ENCODE measurements at regions not wholly inside any gene's neighbourhood (a gene's known extent, or its start where the extent isn't known, plus 50 kb on each side); places are given as distances from the start of the nearest gene placed in this dataset.
"Not testable (repeated sequence)": the region's sequence is repeated elsewhere in the genome, so short reads cannot be mapped to it uniquely, and the experiment has no call there.

DNA sequence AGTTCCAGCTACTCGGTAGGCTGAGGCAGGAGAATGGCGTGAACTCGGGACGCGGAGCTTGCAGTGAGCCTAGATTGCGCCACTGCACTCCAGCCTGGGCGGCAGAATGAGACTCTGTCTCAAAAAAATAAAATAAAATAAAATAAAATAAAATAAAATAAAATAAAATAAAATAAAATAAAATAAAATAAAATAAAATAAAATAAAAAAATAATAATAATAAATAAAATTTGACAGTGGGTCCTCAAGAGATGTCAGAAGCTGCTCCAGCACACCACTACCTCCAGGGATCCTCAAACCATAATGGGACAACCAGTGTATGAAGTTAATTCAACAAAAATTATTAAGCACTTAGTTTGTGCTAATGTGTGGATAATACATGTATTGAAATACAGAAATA, 97.4 kb downstream of the SLC17A6 start:
- H3K4me1 Mint-ChIP-seq = peaks cover 15% of the 10 kb centered on the region
- not testable (repeated sequence) for DNase-seq, H3K27ac Mint-ChIP-seq, H3K9me3 Mint-ChIP-seq, H3K36me3 Mint-ChIP-seq, H3K4me3 Mint-ChIP-seq
- peaks cover 37% of the 10 kb centered on the region for H3K27me3 Mint-ChIP-seq

DNA sequence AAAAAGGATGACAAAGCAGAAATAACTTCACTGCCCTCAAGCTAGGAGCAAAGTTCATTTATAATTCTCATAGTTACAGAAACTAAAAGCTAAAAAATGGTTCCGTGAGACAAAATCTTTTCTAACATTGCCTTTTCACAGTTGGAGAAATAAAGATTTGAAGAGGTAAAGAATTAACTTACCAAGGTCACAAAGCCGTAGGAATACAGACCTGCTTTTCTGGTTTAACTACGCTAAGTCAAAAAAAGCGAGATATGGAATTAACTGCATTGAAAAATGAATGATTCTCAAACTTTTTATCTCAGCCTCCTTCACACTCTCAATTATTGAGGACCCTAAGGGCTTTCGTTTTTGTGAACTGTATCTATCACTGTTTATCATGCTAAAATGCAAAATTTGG, 95.3 kb downstream of the SLC17A6 start:
- no peaks in the 10 kb centered on the region for H3K36me3 Mint-ChIP-seq
- H3K27me3 Mint-ChIP-seq = peaks cover 51% of the 10 kb centered on the region
- peaks cover 15% of the 10 kb centered on the region for H3K4me1 Mint-ChIP-seq
- H3K9me3 Mint-ChIP-seq = peaks cover 3% of the 10 kb centered on the region
- no peak overlapping the region for H3K4me3 Mint-ChIP-seq
- no peak overlapping the region for H3K27ac Mint-ChIP-seq
- no peak for DNase-seq

DNA sequence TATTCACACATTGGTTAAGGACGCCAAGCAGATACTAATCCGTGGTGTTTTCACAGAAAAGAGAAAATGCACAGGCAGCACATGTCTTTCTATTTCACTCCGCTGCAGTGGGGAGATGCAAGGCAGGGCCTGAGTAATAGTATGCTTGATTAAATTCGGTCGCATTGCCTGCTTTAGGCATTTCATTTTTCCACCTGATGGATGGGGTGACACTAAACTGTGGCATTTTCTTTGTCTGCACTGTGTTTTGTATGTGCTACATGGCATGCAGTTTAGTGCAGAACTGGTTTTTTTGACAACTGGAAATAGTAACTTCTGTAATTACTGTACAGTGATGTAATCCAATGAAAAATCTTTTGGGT, 94.9 kb downstream of the SLC17A6 start:
- no peak for DNase-seq
- Mint-ChIP-seq H3K27ac (no peak overlapping the region), H3K9me3 (peaks cover 3% of the 10 kb centered on the region), H3K4me1 (peaks cover 15% of the 10 kb centered on the region), H3K4me3 (peak overlapping the region; percentile 61), H3K36me3 (no peaks in the 10 kb centered on the region), H3K27me3 (peaks cover 51% of the 10 kb centered on the region)

DNA sequence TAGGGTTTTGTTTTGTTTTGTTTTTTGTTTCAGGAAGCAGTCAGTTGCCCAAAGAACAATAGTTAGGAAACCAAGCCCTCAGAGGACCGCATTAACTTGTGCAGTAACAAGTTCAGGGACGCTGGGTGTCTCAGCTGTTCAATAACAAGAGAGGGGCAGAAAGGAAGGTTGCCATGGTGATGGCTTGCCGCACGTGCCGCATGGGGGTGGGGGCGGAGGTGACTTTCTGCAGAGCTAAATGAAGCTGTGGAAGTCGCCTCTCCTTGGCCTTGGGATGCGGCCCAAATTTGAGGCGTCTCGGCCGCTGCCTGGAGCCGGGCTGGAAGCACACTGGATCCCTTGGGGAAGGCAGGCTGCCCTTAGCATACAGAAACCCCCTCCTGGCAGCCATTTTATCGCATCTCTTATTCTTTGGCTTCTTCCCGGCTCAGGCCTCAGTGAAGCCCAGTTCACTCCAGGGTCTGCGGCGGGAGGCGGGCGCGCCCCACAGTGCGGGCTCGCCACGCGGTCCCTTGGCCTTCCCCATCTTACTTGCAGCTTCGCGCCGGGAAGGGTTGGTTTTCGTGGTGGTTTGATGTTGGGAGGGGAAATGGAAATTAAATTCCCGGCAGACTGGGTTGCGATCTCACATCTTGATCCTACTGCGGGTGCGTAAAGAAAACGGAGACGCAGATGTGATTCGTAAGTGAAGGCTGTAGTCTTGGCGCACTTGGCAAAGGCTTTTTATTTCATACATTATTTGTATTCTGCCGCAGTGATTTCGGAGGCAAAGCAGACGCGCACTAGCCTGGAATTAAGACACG, 94.3 kb downstream of the SLC17A6 start:
- H3K27me3 Mint-ChIP-seq = peaks cover 51% of the 10 kb centered on the region
- H3K9me3 Mint-ChIP-seq = peaks cover 4% of the 10 kb centered on the region
- no peak overlapping the region for H3K27ac Mint-ChIP-seq
- peak overlapping the region; percentile 61 for H3K4me3 Mint-ChIP-seq
- H3K4me1 Mint-ChIP-seq = peaks cover 15% of the 10 kb centered on the region
- peak; percentile 7 for DNase-seq
- no peaks in the 10 kb centered on the region for H3K36me3 Mint-ChIP-seq

DNA sequence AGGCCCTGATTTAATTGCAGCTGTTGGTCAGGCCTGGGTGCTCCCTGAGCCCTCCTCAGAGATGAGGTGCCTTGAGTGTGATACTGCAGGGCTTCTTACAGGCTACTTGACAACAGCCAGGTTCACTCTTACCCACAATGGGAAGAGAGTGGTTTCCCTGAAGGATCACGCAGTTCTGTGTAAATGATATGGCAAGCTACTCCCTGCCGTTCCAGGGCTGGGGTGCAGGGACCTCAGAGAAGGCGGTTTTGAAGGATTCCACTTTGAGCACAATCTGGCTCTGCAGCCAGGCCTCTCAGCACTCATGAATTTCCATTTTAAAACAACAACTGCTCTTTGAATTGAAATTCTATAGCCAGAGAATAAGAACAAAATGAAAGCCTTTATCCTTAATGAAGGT, 92.9 kb downstream of the SLC17A6 start:
- no peak for DNase-seq
- no peak overlapping the region for H3K4me3 Mint-ChIP-seq
- H3K4me1 Mint-ChIP-seq = peaks cover 15% of the 10 kb centered on the region
- peaks cover 51% of the 10 kb centered on the region for H3K27me3 Mint-ChIP-seq
- no peak overlapping the region for H3K27ac Mint-ChIP-seq
- peaks cover 4% of the 10 kb centered on the region for H3K9me3 Mint-ChIP-seq
- no peaks in the 10 kb centered on the region for H3K36me3 Mint-ChIP-seq

DNA sequence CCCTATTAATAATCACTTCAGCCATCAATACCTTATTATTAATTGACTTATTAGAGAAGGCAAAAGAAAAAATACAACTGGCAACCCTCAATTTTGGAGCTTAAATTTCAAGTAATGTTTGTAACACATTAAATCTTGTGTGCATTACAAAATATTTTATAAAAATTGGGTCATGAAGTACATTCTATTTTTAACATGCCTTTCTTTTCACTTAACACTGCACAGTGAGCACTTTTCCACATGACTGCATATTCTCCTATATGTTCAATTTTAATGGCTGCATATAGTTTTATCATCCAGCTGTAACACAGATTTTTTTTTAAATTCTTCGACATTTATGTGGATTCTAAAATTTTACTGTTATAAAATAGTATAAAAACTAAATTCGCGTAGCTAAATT, 92.5 kb downstream of the SLC17A6 start:
- no peak for DNase-seq
- Mint-ChIP-seq H3K27me3 (peaks cover 54% of the 10 kb centered on the region), H3K4me1 (peaks cover 15% of the 10 kb centered on the region), H3K9me3 (peaks cover 4% of the 10 kb centered on the region), H3K27ac (no peak overlapping the region), H3K36me3 (no peaks in the 10 kb centered on the region), H3K4me3 (no peak overlapping the region)

DNA sequence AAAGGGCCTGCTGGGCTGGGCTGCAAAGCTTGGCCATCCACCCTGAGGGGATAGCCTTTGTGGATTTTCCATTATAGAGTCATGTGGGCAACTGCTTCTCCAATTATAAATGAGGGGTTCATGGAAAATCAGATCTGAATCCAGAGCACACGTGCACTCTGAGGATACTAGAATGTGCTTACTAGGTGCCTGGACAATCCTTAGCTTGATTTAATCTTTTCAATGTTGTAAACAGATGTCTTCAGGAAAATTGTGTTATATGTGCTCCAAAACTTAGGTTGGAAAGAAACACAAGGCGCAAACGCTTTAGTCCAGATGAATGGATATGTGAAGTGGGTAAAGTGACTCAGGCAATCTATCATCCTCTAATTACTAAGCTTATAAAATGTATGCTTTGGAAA, 92.0 kb downstream of the SLC17A6 start:
- peaks cover 55% of the 10 kb centered on the region for H3K27me3 Mint-ChIP-seq
- DNase-seq = no peak
- H3K4me3 Mint-ChIP-seq = no peak overlapping the region
- no peaks in the 10 kb centered on the region for H3K36me3 Mint-ChIP-seq
- no peak overlapping the region for H3K27ac Mint-ChIP-seq
- H3K4me1 Mint-ChIP-seq = peaks cover 15% of the 10 kb centered on the region
- peaks cover 4% of the 10 kb centered on the region for H3K9me3 Mint-ChIP-seq
